Astrocyte (in vitro differentiated cells and primary cell): ENCODE measurements at regions not wholly inside any gene's neighbourhood (a gene's known extent, or its start where the extent isn't known, plus 50 kb on each side); places are given as distances from the start of the nearest gene placed in this dataset.

Source experiments
- DNase-seq: peaks from one replicate; pipeline ENCODE4 v3.0.0-alpha.2; 2010; ENCODE audit warnings: low read depth
- FAIRE-seq: peaks from 2 replicates; lab custom pipeline; 2011; peaks lifted over from hg19 to GRCh38; lab: Jason Lieb, UNC
- H2AFZ ChIP-seq: 2 replicates; pipeline ENCODE4 v1.6.0; 2012; ENCODE audit warnings: low read depth, low read length, inconsistent platforms
- H3K27ac ChIP-seq: 2 replicates; pipeline ENCODE4 v1.5.1; 2011; ENCODE audit warnings: low read depth, low read length, inconsistent platforms
- H3K27me3 ChIP-seq: 2 replicates; pipeline ENCODE4 v1.6.0; 2011; ENCODE audit warnings: low read length, inconsistent platforms; ENCODE audit not compliant: insufficient read depth
- H3K36me3 ChIP-seq: 2 replicates; pipeline ENCODE4 v1.5.1; 2011; ENCODE audit warnings: low read length, inconsistent platforms; ENCODE audit not compliant: insufficient read depth
- H3K4me1 ChIP-seq: 2 replicates; pipeline ENCODE4 v1.5.1; 2011; ENCODE audit warnings: low read length, inconsistent platforms; ENCODE audit not compliant: insufficient read depth
- H3K4me2 ChIP-seq: 2 replicates; pipeline ENCODE4 v1.6.0; 2012; ENCODE audit warnings: low read length, inconsistent platforms
- H3K4me3 ChIP-seq: 2 replicates; pipeline ENCODE4 v1.5.1; 2011; ENCODE audit warnings: low read depth, mild to moderate bottlenecking, low read length, inconsistent platforms; ENCODE audit not compliant: insufficient read depth
- H3K79me2 ChIP-seq: 2 replicates; pipeline ENCODE4 v1.6.0; 2012; ENCODE audit warnings: mild to moderate bottlenecking, low read length, inconsistent platforms; ENCODE audit not compliant: insufficient read depth
- H3K9ac ChIP-seq: 2 replicates; pipeline ENCODE4 v1.6.0; 2012; ENCODE audit warnings: mild to moderate bottlenecking, low read length, inconsistent platforms
- H3K9me3 ChIP-seq: 2 replicates; pipeline ENCODE4 v1.5.1; 2012; ENCODE audit warnings: low read depth, mild to moderate bottlenecking, low read length, inconsistent platforms; ENCODE audit not compliant: insufficient read depth
- H4K20me1 ChIP-seq: 2 replicates; pipeline ENCODE4 v1.6.0; 2012; ENCODE audit warnings: low read length, inconsistent platforms; ENCODE audit not compliant: insufficient read depth
- H3K27ac Mint-ChIP-seq: one replicate; pipeline ENCODE4 v1.8.0; 2021; ENCODE audit warnings: mild to moderate bottlenecking, mixed read lengths; ENCODE audit not compliant: unreplicated experiment
- H3K27me3 Mint-ChIP-seq: one replicate; pipeline ENCODE4 v1.8.0; 2021; ENCODE audit warnings: low read depth, mixed read lengths; ENCODE audit not compliant: unreplicated experiment
- H3K36me3 Mint-ChIP-seq: one replicate; pipeline ENCODE4 v1.8.0; 2021; ENCODE audit warnings: low read depth, mixed read lengths; ENCODE audit not compliant: unreplicated experiment
- H3K4me1 Mint-ChIP-seq: one replicate; pipeline ENCODE4 v1.8.0; 2021; ENCODE audit warnings: low read depth, mixed read lengths; ENCODE audit not compliant: unreplicated experiment
- H3K4me3 Mint-ChIP-seq: one replicate; pipeline ENCODE4 v1.8.0; 2021; ENCODE audit warnings: mild to moderate bottlenecking, moderate library complexity, mixed read lengths; ENCODE audit not compliant: unreplicated experiment
- H3K9me3 Mint-ChIP-seq: one replicate; pipeline ENCODE4 v1.8.0; 2021; ENCODE audit warnings: mild to moderate bottlenecking, mixed read lengths; ENCODE audit not compliant: unreplicated experiment
- CTCF ChIP-seq: IDR thresholded peaks from 2 replicates; pipeline ENCODE4 v1.5.1; 2011; ENCODE audit warnings: low read depth, mild to moderate bottlenecking, inconsistent platforms, low read length, moderate library complexity; ENCODE audit not compliant: insufficient read depth
- EZH2 ChIP-seq: IDR thresholded peaks from 2 replicates; pipeline ENCODE4 v1.6.1; 2012; ENCODE audit warnings: mild to moderate bottlenecking, low read length, inconsistent platforms; ENCODE audit not compliant: insufficient read depth

DNA sequence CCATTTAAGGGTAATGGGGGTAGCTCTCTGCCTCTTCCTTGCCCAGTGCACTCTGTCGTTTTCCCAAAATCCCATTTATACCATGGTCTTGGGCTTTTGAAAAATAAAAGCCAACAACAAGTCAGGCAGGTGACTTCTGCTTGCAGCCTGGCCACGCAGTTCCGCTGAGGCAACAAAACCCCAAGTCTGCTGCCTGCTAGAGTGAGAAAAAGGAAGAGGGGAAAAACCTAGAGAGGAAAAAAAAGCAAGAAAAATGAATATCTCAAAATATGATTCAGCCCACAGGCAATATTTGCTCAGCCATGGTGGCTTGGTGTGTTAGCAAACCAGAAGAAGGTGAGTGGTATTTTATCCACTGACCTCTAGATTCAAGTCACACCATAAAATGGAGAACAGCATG, 148.2 kb upstream of the FSTL4 start:
- H3K27me3 Mint-ChIP-seq: peaks cover 47% of the 10 kb centered on the region
- no peak for FAIRE-seq
- Histone ChIP-seq H3K9ac (no peak overlapping the region), H3K27ac (no peak overlapping the region), H3K4me1 (no peaks in the 10 kb centered on the region), H2AFZ (no peak overlapping the region), H3K36me3 (no peaks in the 10 kb centered on the region), H3K27me3 (peaks cover 24% of the 10 kb centered on the region), H3K4me3 (no peak overlapping the region), H3K4me2 (no peak overlapping the region), H4K20me1 (no peaks in the 10 kb centered on the region), H3K9me3 (no peaks in the 10 kb centered on the region), H3K79me2 (no peaks in the 10 kb centered on the region)
- H3K9me3 Mint-ChIP-seq: no peaks in the 10 kb centered on the region
- H3K4me1 Mint-ChIP-seq: no peaks in the 10 kb centered on the region
- TF ChIP-seq EZH2: no peak
- TF ChIP-seq CTCF: no peak
- no peak for DNase-seq
- no peak overlapping the region for H3K27ac Mint-ChIP-seq
- no peak overlapping the region for H3K4me3 Mint-ChIP-seq
- H3K36me3 Mint-ChIP-seq: no peaks in the 10 kb centered on the region

DNA sequence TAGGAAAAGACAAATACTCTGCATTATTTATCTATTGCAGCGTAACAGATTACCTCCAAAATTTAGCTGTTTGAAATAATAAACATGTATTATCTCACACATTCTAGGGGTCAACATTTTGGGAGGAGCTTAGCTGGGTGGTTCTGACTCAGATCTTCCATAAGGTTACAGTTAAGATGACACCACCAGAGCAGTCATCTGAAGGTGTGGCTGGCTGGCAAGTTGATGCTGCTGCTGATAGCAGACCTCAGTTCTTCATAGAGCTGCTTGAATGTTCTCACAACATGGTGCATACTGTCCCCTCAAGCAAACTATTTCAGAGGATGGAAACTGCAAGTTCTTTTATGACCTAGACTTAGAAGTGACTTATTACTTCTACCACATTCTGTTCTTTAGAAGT, 146.3 kb upstream of the FSTL4 start:
- Mint-ChIP-seq H3K4me3 (no peak overlapping the region), H3K27ac (no peak overlapping the region), H3K27me3 (peaks cover 49% of the 10 kb centered on the region), H3K4me1 (no peaks in the 10 kb centered on the region), H3K36me3 (no peaks in the 10 kb centered on the region), H3K9me3 (peaks cover 3% of the 10 kb centered on the region)
- Histone ChIP-seq H3K9me3 (no peaks in the 10 kb centered on the region), H3K4me3 (no peak overlapping the region), H4K20me1 (no peaks in the 10 kb centered on the region), H3K36me3 (no peaks in the 10 kb centered on the region), H2AFZ (no peak overlapping the region), H3K27me3 (peaks cover 23% of the 10 kb centered on the region), H3K79me2 (no peaks in the 10 kb centered on the region), H3K4me2 (no peak overlapping the region), H3K27ac (no peak overlapping the region), H3K4me1 (no peaks in the 10 kb centered on the region), H3K9ac (no peak overlapping the region)
- DNase-seq (no peak), FAIRE-seq (no peak)
- no peak for TF ChIP-seq EZH2

DNA sequence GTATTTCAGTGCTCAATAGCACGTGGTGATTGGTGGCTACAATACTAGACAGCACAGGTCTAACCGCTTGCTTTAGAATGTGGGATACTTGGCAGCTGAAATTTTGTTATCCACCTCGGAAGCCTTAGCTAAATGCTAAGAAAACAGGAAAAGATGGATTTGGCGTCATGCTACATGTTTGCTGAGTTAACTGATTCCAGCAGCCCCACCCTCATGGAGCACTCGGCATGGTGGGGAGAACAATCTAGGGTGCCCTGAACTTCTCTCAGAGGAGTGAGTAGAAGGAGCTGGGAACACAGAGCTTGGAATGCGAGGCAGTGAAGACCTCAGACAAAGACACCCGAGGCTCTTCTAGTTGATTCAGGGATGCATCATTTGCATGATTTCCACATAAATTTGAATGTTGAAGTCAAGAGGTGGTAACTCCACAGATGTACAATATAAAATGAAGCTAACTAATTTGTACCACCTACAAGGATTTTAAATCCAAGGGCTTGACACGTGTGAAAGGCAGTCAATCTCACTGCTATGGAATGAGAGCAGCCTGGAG, 145.1 kb upstream of the FSTL4 start:
- Histone ChIP-seq H3K9ac (no peak overlapping the region), H3K4me1 (no peaks in the 10 kb centered on the region), H4K20me1 (no peaks in the 10 kb centered on the region), H3K4me2 (no peak overlapping the region), H3K27ac (no peak overlapping the region), H2AFZ (no peak overlapping the region), H3K9me3 (no peaks in the 10 kb centered on the region), H3K36me3 (no peaks in the 10 kb centered on the region), H3K27me3 (peaks cover 17% of the 10 kb centered on the region), H3K4me3 (no peak overlapping the region), H3K79me2 (no peaks in the 10 kb centered on the region)
- TF ChIP-seq CTCF (no peak), EZH2 (no peak)
- Mint-ChIP-seq H3K27ac (no peak overlapping the region), H3K36me3 (no peaks in the 10 kb centered on the region), H3K27me3 (peaks cover 43% of the 10 kb centered on the region), H3K4me1 (no peaks in the 10 kb centered on the region), H3K9me3 (peaks cover 3% of the 10 kb centered on the region), H3K4me3 (no peak overlapping the region)
- DNase-seq (no peak), FAIRE-seq (no peak)
